Choroid plexus epithelial cell (primary cell): ENCODE measurements at regions not wholly inside any gene's neighbourhood (a gene's known extent, or its start where the extent isn't known, plus 50 kb on each side); places are given as distances from the start of the nearest gene placed in this dataset.

Experiments used
- DNase-seq: peaks from one replicate; pipeline ENCODE4 v3.0.0-alpha.2; 2010; ENCODE audit warnings: low read depth
- H3K4me3 ChIP-seq: 2 replicates; pipeline ENCODE4 v1.5.1; 2011; ENCODE audit warnings: low read depth, mild to moderate bottlenecking, control low read depth, low read length, moderate library complexity
- CTCF ChIP-seq: conservative IDR thresholded peaks from 2 replicates; pipeline ENCODE4 v1.5.1; 2011; ENCODE audit warnings: low read depth, mild to moderate bottlenecking, control low read depth, inconsistent platforms, low read length, moderate library complexity

- peak; percentile 46 for DNase-seq
- TF ChIP-seq CTCF = no peak
- no peak overlapping the region for H3K4me3 ChIP-seq
Observed at GRCh38 chr5:93294199-93294598, 286.8 kb downstream of the NR2F1-AS1 start.

- no peak for DNase-seq
- TF ChIP-seq CTCF = no peak
- no peak overlapping the region for H3K4me3 ChIP-seq
Observed at GRCh38 chr5:93289942-93290341, 291.1 kb downstream of the NR2F1-AS1 start.

GRCh38 chr5:93285461-93285860 lies 295.6 kb downstream of the NR2F1-AS1 start:
- no peak for TF ChIP-seq CTCF
- DNase-seq = no peak
- no peak overlapping the region for H3K4me3 ChIP-seq

DNA sequence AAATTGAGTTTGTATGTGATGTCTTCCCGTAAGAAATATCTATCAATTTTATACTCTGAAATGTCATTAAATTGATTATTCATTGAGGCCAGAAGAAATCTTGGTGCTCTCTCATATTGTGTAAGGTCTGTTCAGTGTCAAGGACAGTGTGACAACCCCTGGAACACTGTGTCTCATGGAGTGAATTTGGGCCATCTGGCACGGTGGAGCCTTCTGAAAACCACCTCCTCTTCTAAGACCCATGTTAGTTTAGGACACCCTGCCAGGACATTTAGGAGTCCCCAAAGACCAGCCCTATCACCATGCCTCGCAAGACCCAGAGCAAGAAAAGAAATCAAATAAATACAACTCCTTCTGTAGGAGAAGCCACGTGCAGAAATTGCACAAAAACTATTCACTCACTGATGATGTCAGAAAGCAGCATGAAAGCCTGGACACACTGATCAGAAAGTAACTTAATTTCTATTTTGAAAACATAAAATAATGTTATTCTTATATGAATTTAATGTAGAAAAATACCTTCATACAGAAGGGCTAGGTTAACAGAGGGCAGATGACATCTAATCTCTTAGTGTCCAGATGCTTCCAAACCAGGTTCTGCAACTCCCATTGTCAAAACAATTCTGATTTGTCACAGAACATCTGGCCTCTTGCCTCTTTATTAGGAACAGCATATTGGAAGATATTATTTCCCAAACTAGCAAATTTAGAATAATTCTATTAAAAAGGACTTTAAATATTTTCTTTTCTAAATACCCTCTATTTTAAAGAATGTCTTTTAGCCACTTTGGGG lies 298.8 kb downstream of the NR2F1-AS1 start:
- DNase-seq = peak; percentile 26
- no peak for TF ChIP-seq CTCF
- H3K4me3 ChIP-seq = no peak overlapping the region

DNA sequence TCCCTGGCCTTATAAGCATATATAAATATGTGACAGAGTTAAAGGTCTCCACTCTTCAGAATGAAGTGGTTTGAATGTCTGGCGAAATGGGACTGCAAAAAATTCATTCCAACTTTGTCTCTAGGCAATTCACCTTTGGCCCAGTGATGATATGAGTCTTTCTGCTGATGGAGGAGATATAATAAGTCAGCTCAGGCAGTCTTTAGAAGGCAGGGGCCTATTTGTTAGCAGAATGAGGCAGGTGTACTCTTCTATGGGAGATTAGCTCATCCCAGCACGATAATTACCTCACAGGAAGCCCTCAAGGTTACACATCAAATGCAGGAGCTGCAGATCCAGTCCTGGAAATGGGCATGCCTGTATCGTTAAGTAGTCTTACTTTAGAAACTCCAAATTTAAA lies 300.5 kb downstream of the NR2F1-AS1 start:
- DNase-seq = no peak
- H3K4me3 ChIP-seq = no peak overlapping the region
- no peak for TF ChIP-seq CTCF

DNA sequence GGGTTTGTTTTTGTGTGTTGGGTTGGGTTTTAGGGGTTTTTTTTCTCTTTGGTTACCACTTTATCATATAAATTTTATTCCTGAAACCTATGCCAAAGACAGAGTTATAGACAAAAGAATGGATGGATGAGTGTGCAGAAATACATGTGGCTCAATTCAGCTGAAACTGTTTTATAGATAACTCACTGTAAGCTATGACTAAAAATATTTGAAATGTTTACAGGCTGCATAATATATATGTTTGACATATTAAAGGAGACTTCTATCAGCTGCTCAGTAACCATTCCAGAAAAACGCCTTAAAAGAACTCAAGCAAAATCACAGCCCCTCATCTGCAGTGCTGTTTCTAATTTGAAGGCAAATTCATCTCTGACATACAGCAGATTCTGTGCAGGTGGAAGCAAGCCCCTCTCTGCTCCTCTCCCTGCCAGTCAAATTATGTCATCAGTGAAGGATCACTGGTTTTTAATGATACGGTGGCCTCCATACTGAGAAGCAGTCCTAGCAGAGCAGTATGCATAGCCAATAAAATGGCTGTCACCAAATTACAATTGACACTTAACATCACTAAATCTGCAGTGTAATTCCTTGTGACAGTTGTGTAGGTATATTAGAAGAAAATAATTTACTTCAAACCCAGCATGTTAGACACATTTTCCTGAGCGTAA lies 301.6 kb downstream of the NR2F1-AS1 start:
- DNase-seq = no peak
- no peak for TF ChIP-seq CTCF
- no peak overlapping the region for H3K4me3 ChIP-seq
